ENCODE measurements at regions not wholly inside any gene's neighbourhood (a gene's known extent, or its start where the extent isn't known, plus 50 kb on each side); places are given as distances from the start of the nearest gene placed in this dataset.

GRCh38 chr2:240280621-240281020, 140.2 kb upstream of the OTOS start:
- Histone ChIP-seq H3K4me3 (no peak overlapping the region), H3K4me1 (peaks cover 10 to 16% (median 12%) of the 10 kb centered on the region in 10 experiments; a peak in 17 of 20 replicates), H3K27me3 (no peaks in the 10 kb centered on the region), H3K27ac (no peak overlapping the region), H4K20me1 (no peaks in the 10 kb centered on the region), H3K9me3 (replicated peaks in 1 of 11) (peaks cover 5 to 23% (median 9%) of the 10 kb centered on the region in 11 experiments; a peak in 19 of 22 replicates), H3K9ac (no peak overlapping the region), H3K4me2 (no peak overlapping the region), H3K36me3 (no peaks in the 10 kb centered on the region)
- no peak for TF ChIP-seq Cebpa-rat (IDR thresholded peaks at IDR 0.05)

GRCh38 chr2:240284503-240285259, 144.2 kb upstream of the OTOS start:
- Histone ChIP-seq H3K4me3 (no peak overlapping the region), H3K9ac (no peak overlapping the region), H3K27ac (no peak overlapping the region), H3K4me1 (peaks cover 0 to 4% (median 0%) of the 10 kb centered on the region in 10 experiments; a peak in 3 of 20 replicates), H3K4me2 (no peak overlapping the region), H3K9me3 (replicated peaks in 1 of 11) (peaks cover 5 to 23% (median 9%) of the 10 kb centered on the region in 11 experiments; a peak in 19 of 22 replicates), H3K36me3 (no peaks in the 10 kb centered on the region), H4K20me1 (no peaks in the 10 kb centered on the region), H3K27me3 (no peaks in the 10 kb centered on the region)
- no peak for TF ChIP-seq Cebpa-rat (IDR thresholded peaks at IDR 0.05)

- no peaks in the 10 kb centered on the region for H3K27me3 ChIP-seq
- no peak overlapping the region for H3K9ac ChIP-seq
- peaks cover 0 to 8% (median 0%) of the 10 kb centered on the region in 10 experiments; a peak in 3 of 20 replicates for H3K4me1 ChIP-seq
- no peak overlapping the region for H3K27ac ChIP-seq
- H4K20me1 ChIP-seq, result no peaks in the 10 kb centered on the region
- H3K9me3 ChIP-seq (replicated peaks in 1 of 11), result peaks cover 5 to 21% (median 9%) of the 10 kb centered on the region in 11 experiments; a peak in 19 of 22 replicates
- no peak overlapping the region for H3K4me3 ChIP-seq
- H3K4me2 ChIP-seq, result no peak overlapping the region
- no peak for TF ChIP-seq Cebpa-rat (IDR thresholded peaks at IDR 0.05)
- no peaks in the 10 kb centered on the region for H3K36me3 ChIP-seq
Measured at GRCh38 chr2:240285725-240286124, 145.3 kb upstream of the OTOS start.

- Histone ChIP-seq H3K36me3 (no peaks in the 10 kb centered on the region), H3K4me3 (no peak overlapping the region), H3K4me2 (no peak overlapping the region), H4K20me1 (no peaks in the 10 kb centered on the region), H3K4me1 (peaks cover 0 to 8% (median 0%) of the 10 kb centered on the region in 10 experiments; a peak in 3 of 20 replicates), H3K27ac (no peak overlapping the region), H3K27me3 (no peaks in the 10 kb centered on the region), H3K9me3 (replicated peaks in 1 of 11) (peaks cover 5 to 15% (median 8%) of the 10 kb centered on the region in 11 experiments; a peak in 19 of 22 replicates), H3K9ac (no peak overlapping the region)
- no peak for TF ChIP-seq Cebpa-rat (IDR thresholded peaks at IDR 0.05)
Measured at GRCh38 chr2:240286596-240286995, 146.1 kb upstream of the OTOS start.

- TF ChIP-seq Cebpa-rat (IDR thresholded peaks at IDR 0.05), result no peak
- no peak overlapping the region for H3K9ac ChIP-seq
- peaks cover 0 to 8% (median 0%) of the 10 kb centered on the region in 10 experiments; a peak in 3 of 20 replicates for H3K4me1 ChIP-seq
Measured at GRCh38 chr2:240287011-240287410, 146.6 kb upstream of the OTOS start.

GRCh38 chr2:240287496-240288086, 147.1 kb upstream of the OTOS start:
- Histone ChIP-seq H3K4me1 (peaks cover 0 to 8% (median 0%) of the 10 kb centered on the region in 10 experiments; a peak in 3 of 20 replicates), H3K4me3 (no peak overlapping the region), H3K9me3 (replicated peaks in 1 of 11) (peaks cover 5 to 11% (median 8%) of the 10 kb centered on the region in 11 experiments; a peak in 19 of 22 replicates), H4K20me1 (no peaks in the 10 kb centered on the region), H3K27ac (no peak overlapping the region), H3K4me2 (no peak overlapping the region), H3K27me3 (no peaks in the 10 kb centered on the region), H3K36me3 (no peaks in the 10 kb centered on the region), H3K9ac (no peak overlapping the region)
- TF ChIP-seq Cebpa-rat (IDR thresholded peaks at IDR 0.05), result no peak

More at GRCh38 chr2:240287011-240287410, 146.6 kb upstream of the OTOS start:
- H3K27ac ChIP-seq, result no peak overlapping the region
- H3K36me3 ChIP-seq, result no peaks in the 10 kb centered on the region
- H3K4me3 ChIP-seq, result no peak overlapping the region
- H4K20me1 ChIP-seq, result no peaks in the 10 kb centered on the region
- peaks cover 5 to 11% (median 8%) of the 10 kb centered on the region in 11 experiments; a peak in 19 of 22 replicates for H3K9me3 ChIP-seq (replicated peaks in 1 of 11)
- H3K4me2 ChIP-seq, result no peak overlapping the region
- H3K27me3 ChIP-seq, result no peaks in the 10 kb centered on the region

- no peak overlapping the region for H3K4me2 ChIP-seq
- no peak for TF ChIP-seq Cebpa-rat (IDR thresholded peaks at IDR 0.05)
- H3K9me3 ChIP-seq (replicated peaks in 1 of 11), result peaks cover 5 to 9% (median 7%) of the 10 kb centered on the region in 11 experiments; a peak in 19 of 22 replicates
- no peak overlapping the region for H3K4me3 ChIP-seq
- no peaks in the 10 kb centered on the region for H3K36me3 ChIP-seq
- H3K9ac ChIP-seq, result no peak overlapping the region
- peaks cover 0 to 8% (median 0%) of the 10 kb centered on the region in 10 experiments; a peak in 3 of 20 replicates for H3K4me1 ChIP-seq
- H4K20me1 ChIP-seq, result 0 out of 22 replicates have a peak, but pooled peaks cover 0 to 2% (median 0%) of the 10 kb centered on the region in 11 experiments
- no peaks in the 10 kb centered on the region for H3K27me3 ChIP-seq
- no peak overlapping the region for H3K27ac ChIP-seq
Measured at GRCh38 chr2:240288087-240288521, 147.4 kb upstream of the GPC1 start.

GRCh38 chr2:240289701-240290431, 145.6 kb upstream of the GPC1 start:
- Histone ChIP-seq H3K4me3 (no peak overlapping the region), H3K27ac (no peak overlapping the region), H3K4me1 (peaks cover 0 to 8% (median 0%) of the 10 kb centered on the region in 10 experiments; a peak in 3 of 20 replicates), H3K36me3 (no peaks in the 10 kb centered on the region), H3K4me2 (peak overlapping the region in 2 of 11 experiments; percentile 6 to 7; a peak in 1 of 22 replicates), H3K9me3 (replicated peaks in 1 of 11) (no peaks in the 10 kb centered on the region), H3K27me3 (no peaks in the 10 kb centered on the region), H4K20me1 (0 out of 22 replicates have a peak, but pooled peaks cover 0 to 5% (median 0%) of the 10 kb centered on the region in 11 experiments), H3K9ac (no peak overlapping the region)
- no peak for TF ChIP-seq Cebpa-rat (IDR thresholded peaks at IDR 0.05)

Measured in BLaER1 treated with 17β-estradiol and CSF1 and Interleukin-3, amounts not matched to agents 10 nM and 100 nM (cell line).